ENCODE measurements at regions not wholly inside any gene's neighbourhood (a gene's known extent, or its start where the extent isn't known, plus 50 kb on each side); places are given as distances from the start of the nearest gene placed in this dataset.

GRCh38 chr2:150320608-150321007, 166.9 kb downstream of the RND3 start:
- Histone ChIP-seq H3K27me3 (ENCODE audit: insufficient read depth, low read depth) (no peaks in the 10 kb centered on the region), H2AFZ (no peak overlapping the region), H3K79me2 (ENCODE audit: low read depth) (no peaks in the 10 kb centered on the region), H3K36me3 (ENCODE audit: low read depth) (no peaks in the 10 kb centered on the region), H3K4me1 (replicated peaks; ENCODE audit: insufficient read depth) (no peaks in the 10 kb centered on the region), H3K4me2 (no peak overlapping the region), H3K9me3 (ENCODE audit: insufficient read depth, low read depth) (no peaks in the 10 kb centered on the region), H3K4me3 (no peak overlapping the region), H3K9me2 (ENCODE audit: insufficient read depth) (no peaks in the 10 kb centered on the region), H3K27ac (no peak overlapping the region), H4K20me1 (ENCODE audit: insufficient read depth) (no peaks in the 10 kb centered on the region), H3F3A (ENCODE audit: insufficient read depth, low read depth) (no peaks in the 10 kb centered on the region)
- intact Hi-C loops (cut with micrococcal nuclease; ENCODE audit: unreplicated experiment) = no loop called here
- POLR2A ChIA-PET (ENCODE audit: unreplicated experiment) = no interaction called here
- CTCF ChIA-PET = no interaction called here
- no peak for TF ChIP-seq CTCF (conservative IDR thresholded peaks at IDR 0.05)
- TF ChIP-seq EZH2 (IDR thresholded peaks at IDR 0.05; ENCODE audit: low read depth) = no peak
- BruUV-seq (replicated peaks) = no TSS peak
- DNase-seq = no peak

GRCh38 chr2:150319658-150320555, 167.6 kb downstream of the RND3 start:
- ChIA-PET POLR2A (ENCODE audit: unreplicated experiment) (no interaction called here), CTCF (no interaction called here)
- no peaks in the 10 kb centered on the region for H3K9me2 ChIP-seq (ENCODE audit: insufficient read depth)
- H3F3A ChIP-seq (ENCODE audit: insufficient read depth, low read depth) = no peaks in the 10 kb centered on the region
- no TSS peak for BruUV-seq (replicated peaks)
- H4K20me1 ChIP-seq (ENCODE audit: insufficient read depth) = no peaks in the 10 kb centered on the region
- H3K4me3 ChIP-seq = no peak overlapping the region
- no peak overlapping the region for H3K4me2 ChIP-seq
- no peaks in the 10 kb centered on the region for H3K27me3 ChIP-seq (ENCODE audit: insufficient read depth, low read depth)
- no peaks in the 10 kb centered on the region for H3K79me2 ChIP-seq (ENCODE audit: low read depth)
- intact Hi-C loops (cut with micrococcal nuclease; ENCODE audit: unreplicated experiment) = no loop called here
- DNase-seq = no peak
- TF ChIP-seq EZH2 (IDR thresholded peaks at IDR 0.05; ENCODE audit: low read depth) (no peak), CTCF (conservative IDR thresholded peaks at IDR 0.05) (no peak)
- no peaks in the 10 kb centered on the region for H3K9me3 ChIP-seq (ENCODE audit: insufficient read depth, low read depth)
- no peaks in the 10 kb centered on the region for H3K36me3 ChIP-seq (ENCODE audit: low read depth)
- H3K4me1 ChIP-seq (replicated peaks; ENCODE audit: insufficient read depth) = no peaks in the 10 kb centered on the region
- H2AFZ ChIP-seq = no peak overlapping the region
- no peak overlapping the region for H3K27ac ChIP-seq

- H3K4me3 ChIP-seq = no peak overlapping the region
- no peaks in the 10 kb centered on the region for H3K9me2 ChIP-seq (ENCODE audit: insufficient read depth)
- H4K20me1 ChIP-seq (ENCODE audit: insufficient read depth) = no peaks in the 10 kb centered on the region
- no peaks in the 10 kb centered on the region for H3K79me2 ChIP-seq (ENCODE audit: low read depth)
- no peak overlapping the region for H2AFZ ChIP-seq
- no peak overlapping the region for H3K4me2 ChIP-seq
- H3K36me3 ChIP-seq (ENCODE audit: low read depth) = no peaks in the 10 kb centered on the region
- no peaks in the 10 kb centered on the region for H3K4me1 ChIP-seq (replicated peaks; ENCODE audit: insufficient read depth)
- H3K27me3 ChIP-seq (ENCODE audit: insufficient read depth, low read depth) = no peaks in the 10 kb centered on the region
- intact Hi-C loops (cut with micrococcal nuclease; ENCODE audit: unreplicated experiment) = no loop called here
- no peak overlapping the region for H3K27ac ChIP-seq
- CTCF ChIA-PET = no interaction called here
- BruUV-seq (replicated peaks) = no TSS peak
- no peak for DNase-seq
- POLR2A ChIA-PET (ENCODE audit: unreplicated experiment) = no interaction called here
- no peaks in the 10 kb centered on the region for H3F3A ChIP-seq (ENCODE audit: insufficient read depth, low read depth)
- no peaks in the 10 kb centered on the region for H3K9me3 ChIP-seq (ENCODE audit: insufficient read depth, low read depth)
- TF ChIP-seq EZH2 (IDR thresholded peaks at IDR 0.05; ENCODE audit: low read depth) = no peak
- no peak for TF ChIP-seq CTCF (conservative IDR thresholded peaks at IDR 0.05)
Observed at GRCh38 chr2:150319085-150319484, 168.4 kb downstream of the RND3 start.

Data from PC-9 (cell line).